ENCODE measurements at regions not wholly inside any gene's neighbourhood (a gene's known extent, or its start where the extent isn't known, plus 50 kb on each side); places are given as distances from the start of the nearest gene placed in this dataset.

DNA sequence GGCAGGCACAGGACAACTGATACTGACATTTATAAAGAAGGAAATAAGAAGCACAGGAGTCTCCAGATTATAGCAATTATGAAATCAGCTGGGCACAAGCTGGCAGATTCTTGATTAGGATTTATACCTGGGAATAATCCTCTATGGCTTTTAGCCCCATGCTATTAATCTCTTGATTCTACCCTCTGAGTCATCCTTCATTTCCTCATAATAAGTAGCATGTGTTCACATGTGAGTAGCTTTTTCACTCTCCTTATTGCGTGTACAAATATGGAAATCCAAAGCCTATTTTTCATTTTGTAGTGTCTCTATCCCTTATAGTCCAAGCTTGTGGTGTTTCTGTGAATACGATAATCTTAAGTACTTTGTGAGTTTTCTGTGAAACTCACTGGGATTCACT, 185.0 kb upstream of the PRLR start:
- TF ChIP-seq, protein P1, sequence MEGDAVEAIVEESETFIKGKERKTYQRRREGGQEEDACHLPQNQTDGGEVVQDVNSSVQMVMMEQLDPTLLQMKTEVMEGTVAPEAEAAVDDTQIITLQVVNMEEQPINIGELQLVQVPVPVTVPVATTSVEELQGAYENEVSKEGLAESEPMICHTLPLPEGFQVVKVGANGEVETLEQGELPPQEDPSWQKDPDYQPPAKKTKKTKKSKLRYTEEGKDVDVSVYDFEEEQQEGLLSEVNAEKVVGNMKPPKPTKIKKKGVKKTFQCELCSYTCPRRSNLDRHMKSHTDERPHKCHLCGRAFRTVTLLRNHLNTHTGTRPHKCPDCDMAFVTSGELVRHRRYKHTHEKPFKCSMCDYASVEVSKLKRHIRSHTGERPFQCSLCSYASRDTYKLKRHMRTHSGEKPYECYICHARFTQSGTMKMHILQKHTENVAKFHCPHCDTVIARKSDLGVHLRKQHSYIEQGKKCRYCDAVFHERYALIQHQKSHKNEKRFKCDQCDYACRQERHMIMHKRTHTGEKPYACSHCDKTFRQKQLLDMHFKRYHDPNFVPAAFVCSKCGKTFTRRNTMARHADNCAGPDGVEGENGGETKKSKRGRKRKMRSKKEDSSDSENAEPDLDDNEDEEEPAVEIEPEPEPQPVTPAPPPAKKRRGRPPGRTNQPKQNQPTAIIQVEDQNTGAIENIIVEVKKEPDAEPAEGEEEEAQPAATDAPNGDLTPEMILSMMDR (IDR thresholded peaks at IDR 0.05; ENCODE audit: unreplicated experiment), result no peak
- no peak for DNase-seq (ENCODE audit: low spot score in 2 of 2, unreplicated experiment in 2 of 2)
- H3K4me1 Mint-ChIP-seq, result no peaks in the 10 kb centered on the region
- no peaks in the 10 kb centered on the region for H3K27me3 Mint-ChIP-seq (ENCODE audit: low read depth)
- no peak overlapping the region for H3K27ac Mint-ChIP-seq
- no peak overlapping the region for H3K4me3 Mint-ChIP-seq
- H3K9me3 Mint-ChIP-seq, result peaks cover 4% of the 10 kb centered on the region
- H3K36me3 Mint-ChIP-seq, result no peaks in the 10 kb centered on the region

DNA sequence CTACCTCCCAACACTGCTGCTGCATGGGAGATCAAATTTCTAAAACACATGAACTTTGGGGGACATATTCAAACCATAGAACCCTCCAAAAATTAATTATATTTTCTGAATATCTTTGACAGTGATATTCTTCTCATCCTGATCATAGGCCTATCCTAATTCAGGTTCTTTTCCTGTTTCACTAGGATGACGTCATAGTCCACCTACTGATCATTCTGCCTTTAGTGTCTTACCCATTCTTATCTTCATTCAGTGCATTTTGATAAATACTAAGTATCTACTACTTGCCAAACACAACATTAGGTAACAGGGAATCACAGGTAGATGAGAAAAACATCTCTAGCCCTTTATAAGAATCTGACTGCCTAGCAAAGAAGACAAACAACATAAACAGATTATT, 179.1 kb upstream of the PRLR start:
- no peak for DNase-seq (ENCODE audit: low spot score in 2 of 2, unreplicated experiment in 2 of 2)
- Mint-ChIP-seq H3K27me3 (ENCODE audit: low read depth) (no peaks in the 10 kb centered on the region), H3K4me3 (no peak overlapping the region), H3K9me3 (peaks cover 4% of the 10 kb centered on the region), H3K36me3 (no peaks in the 10 kb centered on the region), H3K4me1 (no peaks in the 10 kb centered on the region), H3K27ac (no peak overlapping the region)
- TF ChIP-seq, protein P1 (IDR thresholded peaks at IDR 0.05; ENCODE audit: unreplicated experiment), result no peak

DNA sequence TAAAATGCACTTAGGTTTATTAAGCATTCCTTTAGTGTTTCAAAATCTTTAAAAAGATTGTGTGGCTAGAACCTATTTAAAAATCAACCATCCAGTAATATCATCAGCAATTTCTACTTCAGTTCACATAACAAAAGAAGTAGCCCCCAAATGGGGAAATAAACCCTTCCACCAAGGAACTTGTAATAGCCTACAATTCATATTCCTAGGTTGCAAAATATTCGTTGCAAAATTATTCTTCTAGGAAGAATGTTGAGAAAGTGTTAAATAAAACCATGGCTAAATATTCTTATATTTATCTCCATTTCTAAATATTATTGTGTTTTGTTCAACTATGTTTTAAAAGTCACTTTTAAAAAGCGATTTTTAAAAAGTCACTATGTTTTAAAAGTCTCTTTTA, 177.9 kb upstream of the PRLR start:
- no peak overlapping the region for H3K4me3 Mint-ChIP-seq
- DNase-seq (ENCODE audit: low spot score in 2 of 2, unreplicated experiment in 2 of 2), result no peak
- H3K4me1 Mint-ChIP-seq, result no peaks in the 10 kb centered on the region
- H3K27ac Mint-ChIP-seq, result no peak overlapping the region
- TF ChIP-seq, protein P1 (IDR thresholded peaks at IDR 0.05; ENCODE audit: unreplicated experiment), result no peak
- peaks cover 4% of the 10 kb centered on the region for H3K9me3 Mint-ChIP-seq
- H3K27me3 Mint-ChIP-seq (ENCODE audit: low read depth), result no peaks in the 10 kb centered on the region
- no peaks in the 10 kb centered on the region for H3K36me3 Mint-ChIP-seq

DNA sequence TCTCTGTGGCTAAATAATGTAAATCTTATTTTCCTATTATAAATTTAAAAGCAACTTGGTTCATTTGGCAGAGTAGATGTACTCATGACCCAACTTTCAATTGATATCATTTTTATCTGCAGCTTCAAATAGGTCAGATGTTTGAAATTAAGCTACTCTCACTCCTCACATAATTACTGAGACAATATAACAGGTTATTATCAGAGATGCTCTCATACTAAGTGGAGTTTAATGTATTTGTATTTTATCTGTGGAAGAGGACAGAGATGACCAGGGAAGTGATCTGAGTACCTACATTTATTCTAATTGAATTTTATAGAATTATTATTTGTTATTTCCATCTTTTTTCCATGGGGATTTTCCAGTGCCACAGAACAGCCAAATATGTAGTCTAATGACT, 177.4 kb upstream of the PRLR start:
- H3K36me3 Mint-ChIP-seq, result no peaks in the 10 kb centered on the region
- H3K4me3 Mint-ChIP-seq, result no peak overlapping the region
- H3K27me3 Mint-ChIP-seq (ENCODE audit: low read depth), result no peaks in the 10 kb centered on the region
- no peaks in the 10 kb centered on the region for H3K4me1 Mint-ChIP-seq
- peaks cover 4% of the 10 kb centered on the region for H3K9me3 Mint-ChIP-seq
- DNase-seq (ENCODE audit: low spot score in 2 of 2, unreplicated experiment in 2 of 2), result no peak
- H3K27ac Mint-ChIP-seq, result no peak overlapping the region
- TF ChIP-seq, protein P1 (IDR thresholded peaks at IDR 0.05; ENCODE audit: unreplicated experiment), result no peak

DNA sequence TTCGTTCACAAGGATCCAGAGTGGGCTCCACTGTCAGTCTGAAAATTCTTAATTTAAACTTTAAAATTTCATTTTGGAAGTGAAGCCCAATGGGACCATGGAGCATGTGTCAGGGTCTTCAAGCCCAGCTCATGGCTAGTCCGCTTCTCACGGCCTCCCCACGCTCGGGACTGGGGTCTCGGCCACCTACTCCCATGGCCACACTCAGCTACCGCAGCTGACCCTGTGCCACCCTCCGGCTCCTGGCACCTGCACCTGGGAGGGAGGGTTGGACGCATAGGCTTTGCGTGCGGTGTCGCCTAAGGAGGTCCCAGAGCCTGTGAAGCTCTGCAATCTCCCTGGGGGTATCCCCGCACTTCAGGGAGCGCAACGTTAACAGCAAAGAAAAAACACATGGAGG, 175.7 kb upstream of the PRLR start:
- H3K9me3 Mint-ChIP-seq, result no peaks in the 10 kb centered on the region
- no peaks in the 10 kb centered on the region for H3K4me1 Mint-ChIP-seq
- H3K27me3 Mint-ChIP-seq (ENCODE audit: low read depth), result no peaks in the 10 kb centered on the region
- no peaks in the 10 kb centered on the region for H3K36me3 Mint-ChIP-seq
- no peak overlapping the region for H3K4me3 Mint-ChIP-seq
- DNase-seq (ENCODE audit: low spot score in 2 of 2, unreplicated experiment in 2 of 2), result no peak
- TF ChIP-seq, protein P1 (IDR thresholded peaks at IDR 0.05; ENCODE audit: unreplicated experiment), result no peak
- H3K27ac Mint-ChIP-seq, result no peak overlapping the region

DNA sequence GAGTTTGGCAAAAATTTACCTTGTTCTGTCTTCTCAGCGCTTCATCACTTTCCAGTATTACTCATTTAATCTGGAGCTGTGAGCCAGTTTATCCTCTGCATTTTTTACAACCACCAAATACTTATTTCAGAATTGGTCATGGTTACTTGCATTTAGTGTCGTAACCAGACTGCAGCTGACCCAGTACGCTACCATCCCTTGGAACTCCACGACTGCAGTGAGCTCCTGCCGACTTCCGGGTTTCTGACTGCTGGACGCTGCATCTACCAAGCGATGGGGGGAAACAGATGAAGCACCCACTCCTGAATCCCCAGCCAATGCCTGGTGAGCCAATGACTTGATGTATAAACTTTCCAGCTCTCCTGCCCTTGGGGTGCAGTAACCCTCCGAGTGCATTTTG, 174.4 kb upstream of the PRLR start:
- no peaks in the 10 kb centered on the region for H3K27me3 Mint-ChIP-seq (ENCODE audit: low read depth)
- no peak overlapping the region for H3K27ac Mint-ChIP-seq
- no peaks in the 10 kb centered on the region for H3K4me1 Mint-ChIP-seq
- no peaks in the 10 kb centered on the region for H3K36me3 Mint-ChIP-seq
- TF ChIP-seq, protein P1 (IDR thresholded peaks at IDR 0.05; ENCODE audit: unreplicated experiment), result no peak
- no peak for DNase-seq (ENCODE audit: low spot score in 2 of 2, unreplicated experiment in 2 of 2)
- no peak overlapping the region for H3K4me3 Mint-ChIP-seq
- H3K9me3 Mint-ChIP-seq, result no peaks in the 10 kb centered on the region
